GM21447 (cell line): ENCODE measurements at regions not wholly inside any gene's neighbourhood (a gene's known extent, or its start where the extent isn't known, plus 50 kb on each side); places are given as distances from the start of the nearest gene placed in this dataset.
"Not testable (repeated sequence)": the region's sequence is repeated elsewhere in the genome, so short reads cannot be mapped to it uniquely, and the experiment has no call there.

Experiments used
- ATAC-seq: cut with Tn5 transposase; IDR thresholded peaks from one replicate; pipeline ENCODE4 v1.9.1; 2021; ENCODE audit not compliant: unreplicated experiment

DNA sequence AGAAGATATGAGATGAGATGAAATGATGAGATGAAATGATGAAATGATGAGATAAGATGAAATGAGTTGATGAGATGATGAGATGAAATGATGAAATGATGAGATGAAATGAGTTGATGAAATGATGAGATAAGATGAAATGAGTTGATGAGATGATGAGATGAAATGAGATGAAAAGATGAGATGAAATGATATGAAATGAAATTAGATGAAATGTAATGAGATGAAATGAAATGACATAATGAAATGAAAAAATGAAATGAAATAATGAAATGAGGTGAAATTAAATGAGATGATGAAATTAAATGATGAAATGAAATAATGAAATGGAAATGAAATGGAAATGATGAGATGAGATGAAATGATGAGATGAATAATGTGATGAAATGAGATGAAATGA lies 231.6 kb downstream of the GOLGA6L6 start:
- not testable (repeated sequence) for ATAC-seq

DNA sequence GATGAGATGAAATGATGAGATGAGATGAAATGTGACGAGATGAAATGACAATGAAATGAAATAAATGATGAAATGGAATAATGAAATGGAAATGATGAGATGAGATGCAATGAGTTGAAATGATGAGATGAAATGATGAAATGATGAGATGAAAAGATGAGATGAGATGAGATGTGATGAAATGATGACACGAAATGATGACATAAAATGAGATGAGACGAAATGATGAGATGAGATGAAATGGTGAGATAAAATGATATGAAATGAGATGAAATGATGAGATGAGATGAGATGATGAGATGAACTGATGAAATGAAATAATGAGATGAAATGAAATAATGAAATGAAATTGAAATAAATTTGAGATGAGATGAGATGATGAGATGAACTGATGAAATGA lies 232.2 kb downstream of the GOLGA6L6 start:
- ATAC-seq: not testable (repeated sequence)

DNA sequence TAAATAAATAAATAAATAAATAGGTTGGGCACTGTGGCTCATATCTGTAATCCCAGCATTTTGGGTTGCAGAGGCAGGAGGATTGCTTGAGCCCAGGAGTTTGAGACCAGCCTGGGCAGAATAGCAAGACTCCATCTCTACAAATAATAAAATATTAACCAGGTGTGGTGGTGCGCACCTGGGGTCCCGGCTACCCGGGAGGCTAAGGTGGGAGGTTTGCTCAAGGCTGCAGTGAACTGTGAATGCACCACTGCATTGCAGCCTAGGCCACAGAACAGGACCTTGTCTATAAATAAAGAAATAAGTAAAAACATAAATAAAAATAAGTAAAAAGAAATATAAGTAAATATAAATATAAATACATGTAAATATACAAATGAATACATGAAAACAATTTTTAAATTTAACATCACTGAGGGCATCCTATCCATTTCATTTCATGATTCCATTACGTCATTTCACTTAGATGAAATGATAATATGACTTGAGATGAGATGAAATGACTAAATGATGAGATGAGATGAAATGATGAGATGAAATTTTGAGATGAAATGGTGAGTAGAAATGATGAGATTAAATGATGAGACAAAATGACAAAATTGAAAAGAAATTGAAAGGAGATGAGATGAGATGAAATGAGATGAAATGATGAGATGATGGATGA lies 233.4 kb downstream of the GOLGA6L6 start:
- not testable (repeated sequence) for ATAC-seq

GRCh38 chr15:20307137-20307536 lies 234.5 kb downstream of the GOLGA6L6 start:
- not testable (repeated sequence) for ATAC-seq

DNA sequence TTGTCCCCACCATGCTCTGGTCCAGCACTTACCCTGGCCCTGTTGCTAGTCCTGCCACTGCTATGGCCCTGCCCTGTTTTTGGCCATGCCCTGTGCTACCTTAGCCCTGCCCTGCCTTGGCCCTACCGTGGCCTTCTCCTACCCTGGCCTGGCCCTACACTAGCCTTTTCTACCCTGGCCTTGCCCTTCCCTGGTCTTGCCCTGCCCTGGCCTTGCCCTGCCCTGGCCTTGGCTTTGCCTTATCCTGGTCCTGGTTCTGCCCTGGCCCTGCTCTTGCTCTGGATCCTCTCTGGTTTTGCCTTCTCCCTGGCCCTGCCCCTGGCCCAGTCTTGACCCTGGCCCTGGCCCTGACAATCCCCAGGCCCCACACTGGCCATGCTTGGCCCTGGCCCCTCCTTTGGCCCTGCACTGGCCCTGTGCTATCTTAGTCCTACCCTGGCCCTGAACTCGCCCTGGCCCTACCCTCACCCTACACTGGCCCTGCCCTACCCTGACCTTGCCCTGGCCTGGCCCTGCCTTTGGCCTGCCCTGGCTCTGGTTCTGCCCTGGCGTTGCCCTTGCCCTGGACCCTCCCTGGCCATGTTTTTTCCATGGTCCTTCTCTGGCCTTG lies 235.0 kb downstream of the GOLGA6L6 start:
- ATAC-seq: not testable (repeated sequence)

DNA sequence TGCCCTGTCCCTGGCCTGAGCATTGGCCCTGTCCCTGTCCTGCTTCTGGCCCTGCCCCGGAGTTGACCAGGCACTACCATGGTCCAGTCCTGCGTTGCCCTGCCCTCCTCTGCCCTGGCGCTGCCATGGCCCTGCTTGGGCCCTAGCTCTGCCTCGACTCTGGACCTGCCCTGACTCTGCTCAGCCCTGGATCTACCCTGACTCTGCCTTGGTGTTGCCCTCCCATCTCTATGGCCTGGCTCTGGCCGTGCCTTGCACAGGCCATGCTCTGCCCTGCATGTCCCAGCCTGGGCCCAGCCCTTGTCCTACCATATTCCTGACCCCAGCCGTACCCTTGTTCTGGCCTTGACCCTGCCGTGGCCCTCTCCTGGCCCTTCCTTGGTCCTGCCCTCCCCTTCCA lies 235.7 kb downstream of the GOLGA6L6 start:
- ATAC-seq: not testable (repeated sequence)

DNA sequence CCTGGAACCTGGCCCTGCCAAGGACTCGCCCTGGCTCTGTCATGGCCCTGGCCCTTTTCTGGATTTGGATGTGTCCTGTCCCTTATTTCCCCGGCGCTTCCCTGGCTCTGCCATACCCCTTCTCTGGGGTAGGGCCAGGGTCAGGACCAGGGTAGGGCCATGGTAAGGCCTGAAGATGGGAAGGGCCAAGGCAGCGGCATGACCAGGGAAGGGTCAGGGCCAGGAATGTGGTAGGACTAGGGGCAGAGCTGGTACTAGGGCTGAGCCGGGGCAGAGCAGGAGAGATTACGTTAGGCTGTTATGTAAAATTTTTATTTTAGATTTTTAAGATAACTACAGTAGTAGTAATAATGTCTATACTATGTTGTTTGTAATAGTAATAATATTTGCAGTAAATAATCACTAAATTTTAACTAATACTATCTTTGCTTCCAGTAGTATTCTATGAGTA lies 236.6 kb downstream of the GOLGA6L6 start:
- not testable (repeated sequence) for ATAC-seq

GRCh38 chr15:20304282-20305014 lies 237.2 kb downstream of the GOLGA6L6 start:
- ATAC-seq: not testable (repeated sequence)

DNA sequence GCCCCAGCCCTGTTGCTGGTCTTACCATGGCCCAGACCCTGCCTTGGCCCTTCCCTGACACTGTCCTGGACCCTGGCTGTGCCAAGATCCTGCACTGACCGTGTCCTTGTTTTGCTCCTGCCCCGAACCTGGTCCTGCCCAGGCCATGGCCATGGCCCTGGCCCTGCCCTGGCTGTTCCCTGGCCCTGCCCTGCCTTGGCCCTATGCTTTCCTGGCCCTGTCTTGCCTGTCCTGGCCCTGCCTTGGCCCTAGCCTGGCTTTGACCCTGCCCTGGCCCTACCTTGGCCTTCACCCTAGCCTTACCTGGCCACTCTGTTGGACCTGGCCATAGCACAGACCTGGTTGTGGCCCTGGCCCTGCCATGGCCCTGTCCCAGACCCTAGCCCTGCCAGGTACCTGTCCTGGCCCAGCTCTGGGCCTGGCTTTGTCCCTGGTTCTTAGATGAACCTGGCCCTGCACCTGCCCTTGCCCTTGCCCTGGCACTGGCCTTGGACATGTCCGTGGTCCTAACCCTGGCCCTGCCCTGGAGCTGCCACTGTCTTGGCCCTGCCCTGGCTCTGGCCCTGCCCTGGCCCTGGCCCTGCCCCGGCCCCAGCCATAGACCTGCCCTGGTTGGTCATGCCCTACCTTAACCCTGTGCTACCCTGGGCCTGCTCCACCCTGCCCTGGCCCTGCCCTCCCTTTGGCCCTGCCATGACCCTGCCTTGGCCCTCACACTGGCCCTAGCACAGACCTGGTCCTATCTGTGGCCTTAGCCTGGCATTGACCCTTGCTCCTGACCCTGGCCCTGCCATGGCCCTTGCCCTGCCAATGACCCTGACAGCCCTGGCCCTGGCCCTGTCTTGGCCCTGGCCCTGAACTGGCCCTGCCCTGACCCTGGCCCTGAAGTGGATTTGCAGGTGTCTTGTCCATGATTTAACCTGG lies 238.1 kb downstream of the GOLGA6L6 start:
- ATAC-seq: not testable (repeated sequence)

DNA sequence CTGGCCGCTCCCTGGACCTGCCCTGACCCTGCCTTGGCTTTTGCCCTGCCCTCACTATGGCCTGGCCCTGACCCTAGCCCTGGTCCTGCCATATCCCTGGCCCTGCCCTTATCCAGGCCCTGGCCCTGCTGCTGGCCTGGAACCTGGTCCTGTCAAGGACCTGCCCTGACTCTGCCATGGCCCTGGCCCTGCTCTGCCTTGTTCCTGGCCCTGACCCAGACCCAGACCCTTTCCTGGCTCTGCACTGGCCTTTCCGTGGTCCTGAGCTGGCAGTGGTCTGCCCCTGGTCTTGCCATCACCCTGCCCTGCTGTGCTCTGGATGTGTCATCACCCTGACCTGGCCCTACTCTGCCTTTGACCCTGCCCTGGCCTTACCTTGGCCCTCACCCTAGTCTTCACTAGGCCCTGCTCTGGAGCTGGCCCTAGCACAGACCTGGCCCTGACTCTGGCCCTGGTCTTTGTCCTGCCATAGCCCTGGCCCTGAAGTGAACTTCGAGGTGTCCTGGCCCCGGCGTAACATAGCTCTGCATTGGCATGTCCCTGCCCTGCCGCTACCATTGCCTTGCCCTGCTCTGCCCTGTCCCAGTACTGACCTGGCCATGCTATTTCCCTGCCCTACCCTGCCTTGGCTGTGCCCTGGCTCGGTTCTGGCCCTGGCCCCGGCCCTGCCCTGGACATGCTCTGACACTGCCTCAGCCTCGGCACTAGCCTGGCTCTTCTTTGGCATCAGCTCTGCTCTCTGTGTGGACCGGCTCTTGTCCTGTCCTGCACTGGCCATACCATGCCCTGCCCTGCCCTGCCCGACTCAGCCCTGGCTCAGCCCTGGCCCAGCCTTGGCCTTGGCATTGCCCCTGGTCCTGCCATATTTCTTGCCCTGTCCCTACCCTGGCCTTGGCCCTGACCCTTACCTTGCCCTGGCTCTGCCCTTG lies 239.2 kb downstream of the GOLGA6L6 start:
- not testable (repeated sequence) for ATAC-seq

DNA sequence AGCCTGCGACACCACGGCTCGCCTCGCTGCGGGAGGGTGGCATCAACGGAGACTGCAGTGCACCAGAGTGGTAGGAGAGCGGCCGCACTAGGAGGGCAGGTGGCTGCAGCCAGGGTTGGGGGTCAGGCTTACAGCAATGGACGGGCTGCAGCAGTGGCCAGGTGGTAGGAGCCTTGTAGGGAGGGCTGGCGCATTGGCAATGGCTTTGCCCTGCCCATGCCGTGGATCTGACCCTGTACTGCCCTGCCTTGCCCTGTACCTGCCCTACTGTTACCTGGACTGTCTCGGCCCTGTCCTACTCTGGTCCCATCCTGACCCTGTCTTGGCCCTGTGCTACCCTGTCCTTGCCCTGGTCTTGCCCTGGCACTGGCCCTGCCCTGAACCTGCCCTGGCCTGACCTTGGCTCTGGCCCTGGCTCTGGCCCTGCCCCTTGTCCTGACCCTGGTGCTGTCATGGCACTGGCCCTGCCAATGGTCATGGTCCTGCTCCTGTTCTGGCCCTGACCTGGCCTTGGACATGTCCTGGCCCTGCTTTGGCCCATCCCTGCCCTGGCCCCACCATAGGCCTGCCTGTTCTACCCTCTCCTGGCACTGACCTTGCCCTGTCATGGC lies 240.0 kb downstream of the GOLGA6L6 start:
- ATAC-seq: not testable (repeated sequence)

DNA sequence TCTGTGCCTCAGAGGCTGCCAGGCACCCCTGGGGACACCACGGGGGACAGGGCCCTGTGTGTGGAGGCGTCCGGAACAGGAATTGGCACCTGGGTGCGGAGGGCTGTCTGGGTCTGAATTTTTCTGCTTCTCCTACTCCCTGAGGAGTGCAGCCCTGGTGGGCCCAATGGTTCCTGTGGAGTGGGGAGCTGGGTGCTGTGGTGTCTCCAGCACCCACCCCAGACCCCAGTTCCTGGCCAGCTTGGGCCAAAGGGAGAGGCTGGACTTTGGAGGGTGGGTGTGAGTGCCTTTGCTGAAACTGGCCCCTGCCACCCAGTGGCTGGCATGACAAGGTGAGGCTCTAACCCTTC lies 240.6 kb downstream of the GOLGA6L6 start:
- ATAC-seq: not testable (repeated sequence)

- ATAC-seq: not testable (repeated sequence)
Observed at GRCh38 chr15:20300351-20301040, 241.1 kb downstream of the GOLGA6L6 start.

DNA sequence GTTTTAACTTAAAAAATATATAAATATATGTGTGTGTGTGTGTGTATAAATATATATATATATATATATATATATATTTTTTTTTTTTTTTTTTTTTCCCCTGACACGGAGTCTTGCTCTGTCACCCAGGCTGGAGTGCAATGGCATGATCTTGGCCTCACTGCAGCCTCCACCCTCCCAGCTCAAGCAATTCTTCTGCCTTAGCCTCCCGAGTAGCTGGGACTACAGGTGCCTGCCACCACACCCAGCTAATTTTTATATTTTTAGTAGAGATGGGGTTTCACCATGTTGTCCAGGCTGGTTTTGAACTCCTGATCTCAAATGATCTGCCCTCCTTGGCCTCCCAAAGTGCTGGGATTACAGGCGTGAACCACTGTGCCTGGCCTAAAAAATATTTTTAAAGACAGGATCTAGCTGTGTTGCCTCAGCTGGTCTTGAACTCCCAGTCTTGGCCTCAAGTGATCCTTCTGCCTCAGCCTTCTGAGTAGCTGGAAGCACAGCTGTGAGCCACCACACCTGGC lies 243.9 kb downstream of the GOLGA6L6 start:
- ATAC-seq: not testable (repeated sequence)

DNA sequence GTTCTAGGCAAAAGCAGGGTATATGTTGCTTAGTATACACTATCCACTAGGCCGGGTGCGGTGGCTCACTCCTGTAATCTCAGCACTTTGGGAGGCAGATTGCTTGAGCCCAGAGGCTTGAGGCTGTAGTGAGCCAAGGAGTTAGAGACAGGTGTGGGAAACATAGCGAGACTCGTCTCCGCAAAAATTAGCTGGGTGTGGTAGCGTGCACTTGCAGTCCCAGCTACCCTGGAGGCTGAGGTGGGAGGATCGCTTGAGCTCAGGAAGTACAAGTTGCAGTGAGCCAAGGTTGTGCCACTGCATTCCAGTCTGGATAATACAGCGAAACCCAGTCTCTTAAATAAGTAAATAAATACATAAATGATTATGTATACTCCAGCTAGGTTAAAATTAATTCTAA lies 245.3 kb downstream of the GOLGA6L6 start:
- ATAC-seq: not testable (repeated sequence)

DNA sequence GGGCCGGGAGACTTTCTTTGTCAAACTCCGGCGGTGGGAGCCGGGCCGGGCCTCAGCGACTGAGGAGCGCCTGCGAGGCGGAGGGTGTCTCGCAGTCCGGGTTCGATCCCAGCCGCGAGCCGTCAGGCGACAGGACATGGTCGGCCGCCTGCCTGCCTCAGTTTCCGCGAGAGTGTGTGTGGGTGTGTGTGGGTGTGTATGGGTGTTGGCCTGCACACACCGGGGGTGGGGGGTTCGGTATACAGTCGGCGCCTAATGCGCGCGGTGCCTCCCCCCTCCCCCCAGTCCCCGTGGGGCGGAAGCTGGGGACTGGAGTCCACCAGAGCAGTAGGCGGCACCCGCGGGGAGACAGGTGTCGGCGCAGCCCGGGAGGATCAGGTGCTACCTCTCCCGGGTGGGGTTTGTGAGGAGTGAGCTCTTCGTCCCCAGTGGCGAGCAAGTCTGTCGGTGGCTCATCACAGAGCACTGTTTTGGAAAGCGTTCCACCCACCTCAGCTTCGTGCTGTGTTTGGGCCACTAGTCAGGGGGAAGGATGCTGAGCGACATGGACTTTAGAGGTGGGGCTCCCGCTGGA lies 246.3 kb downstream of the GOLGA6L6 start:
- ATAC-seq: no peak

DNA sequence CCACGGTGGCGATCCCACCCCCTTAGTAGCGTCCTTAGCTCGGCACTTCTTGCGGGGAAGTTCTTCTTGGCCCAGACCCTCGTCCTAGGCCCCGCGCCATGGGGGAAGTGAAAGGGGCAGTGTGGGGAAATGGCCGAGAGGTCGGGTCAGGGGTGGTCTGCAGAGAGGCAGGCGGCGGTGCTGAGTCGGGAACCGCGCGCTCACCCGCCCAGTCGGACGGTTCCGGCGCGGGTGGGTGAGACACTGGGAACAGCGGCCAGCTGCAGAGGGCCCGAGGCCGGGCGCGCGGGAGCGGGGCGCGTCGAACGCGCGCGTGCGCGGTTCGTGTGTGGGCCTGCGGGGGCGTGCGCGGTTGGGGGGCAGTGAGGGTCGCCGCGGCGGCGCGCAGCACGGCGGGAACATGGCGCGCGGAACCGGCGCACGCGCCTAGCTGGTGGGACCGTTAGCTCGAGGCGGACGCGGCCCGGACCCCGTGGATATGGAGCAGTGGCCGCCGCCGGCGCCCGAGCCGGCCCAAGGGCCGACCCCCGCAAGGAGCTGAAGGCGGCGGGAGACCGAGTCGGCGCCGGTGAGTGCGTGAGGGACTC lies 246.9 kb downstream of the GOLGA6L6 start:
- ATAC-seq: no peak
